A549 (cell line): ENCODE measurements at regions not wholly inside any gene's neighbourhood (a gene's known extent, or its start where the extent isn't known, plus 50 kb on each side); places are given as distances from the start of the nearest gene placed in this dataset.

Experiments
- ATAC-seq, 2 experiments: fragments of 200-7000 bp in 1 of 2; fragments of >200 bp in 1 of 2; cut with Nextera tagmentation in 1 of 2; cut with Tn5 transposase in 1 of 2; 3 replicates each; pipeline versions ENCODE4 v1.8.0 to v1.9.1; 2018 to 2020; ENCODE audit warnings: mild to moderate bottlenecking in 1 of 2, moderate library complexity in 1 of 2
- CTCF ChIA-PET: fragments of 300-600 bp; sonication (Branson Sonifier 250); formaldehyde crosslinking; extraction: SDS; loops from one replicate; lab custom pipeline; 2021; ENCODE audit warnings: antibody characterized with exemption, inconsistent platforms; lab: Yijun Ruan, JAX
- POLR2A ChIA-PET: fragments of 350-600 bp; formaldehyde crosslinking; extraction: SDS; loops from one replicate; lab custom pipeline; 2021; ENCODE audit warnings: antibody characterized with exemption, inconsistent platforms; lab: Yijun Ruan, JAX
- DNase-seq, 2 experiments: peaks; one replicate each; pipeline versions ENCODE4 v3.0.0 to v3.0.0-alpha.2; 2011 to 2016; ENCODE audit warnings: low read depth in 1 of 2, low spot score in 1 of 2
- FAIRE-seq: peaks from 2 replicates; lab custom pipeline; 2011; peaks lifted over from hg19 to GRCh38; lab: Jason Lieb, UNC
- H3K27ac ChIP-seq, 2 experiments: fragments of >200 bp; sonication (Bioruptor Twin); formaldehyde crosslinking; 3 replicates each; pipeline ENCODE4 v1.5.1; 2016 to 2017
- H3K4me1 ChIP-seq: fragments of >200 bp; sonication (Bioruptor Twin); formaldehyde crosslinking; 3 replicates; pipeline ENCODE4 v1.6.1; 2016
- H3K4me2 ChIP-seq: fragments of >200 bp; sonication (Bioruptor Twin); formaldehyde crosslinking; 3 replicates; pipeline ENCODE4 v1.6.1; 2016
- H3K4me3 ChIP-seq: fragments of >200 bp; sonication (Bioruptor Twin); formaldehyde crosslinking; 3 replicates; pipeline ENCODE4 v1.5.1; 2016
- H3K9me3 ChIP-seq: fragments of >200 bp; sonication (Bioruptor Twin); formaldehyde crosslinking; 3 replicates; pipeline ENCODE4 v1.6.1; 2016
- BCL3 ChIP-seq: fragments of >200 bp; sonication (Bioruptor Twin); formaldehyde crosslinking; IDR thresholded peaks from 3 replicates; pipeline ENCODE4 v1.6.1; 2016
- CBX2 ChIP-seq: fragments of 200-600 bp; sonication (generic); IDR thresholded peaks from 2 replicates; pipeline ENCODE4 v1.6.1; 2016; ENCODE audit warnings: low read depth, mild to moderate bottlenecking, borderline replicate concordance
- EHMT2 ChIP-seq: fragments of 200-600 bp; sonication (generic); IDR thresholded peaks from 2 replicates; pipeline ENCODE4 v1.6.1; 2016; ENCODE audit warnings: antibody characterized with exemption, low read depth, mild to moderate bottlenecking, moderate library complexity
- ELK1 ChIP-seq: fragments of 150-350 bp; IDR thresholded peaks from 2 replicates; pipeline ENCODE4 v1.6.1; 2014; ENCODE audit warnings: low read depth, mild to moderate bottlenecking, low read length
- EP300 ChIP-seq, 2 experiments: fragments of >200 bp; sonication (Bioruptor Twin); formaldehyde crosslinking; IDR thresholded peaks; 2 replicates in 1 of 2; 3 replicates in 1 of 2; pipeline ENCODE4 v1.6.1; 2016 to 2017
- ESRRA ChIP-seq: fragments of 150-350 bp; IDR thresholded peaks from 2 replicates; pipeline ENCODE4 v1.6.1; 2014; ENCODE audit warnings: mild to moderate bottlenecking, low read length, borderline replicate concordance
- FOSB ChIP-seq: fragments of 250-450 bp; sonication (Bioruptor Pico); IDR thresholded peaks from 2 replicates; pipeline ENCODE4 v1.5.0; 2020; ENCODE audit warnings: mild to moderate bottlenecking, moderate library complexity
- FOSL2 ChIP-seq, 2 experiments: fragments of 450-650 bp in 1 of 2; fragments of >200 bp in 1 of 2; sonication (Bioruptor Twin) in 1 of 2; formaldehyde crosslinking; IDR thresholded peaks; 2 replicates each; pipeline versions ENCODE4 v1.5.0 to v1.6.1; 2016 to 2020; ENCODE audit warnings: mild to moderate bottlenecking in 1 of 2, moderate library complexity in 1 of 2
- FOXS1 ChIP-seq: fragments of 250-450 bp; sonication (Bioruptor Pico); IDR thresholded peaks from 2 replicates; pipeline ENCODE4 v1.5.0; 2020; ENCODE audit warnings: mild to moderate bottlenecking, moderate library complexity
- GATA3 ChIP-seq: IDR thresholded peaks from 2 replicates; pipeline ENCODE4 v1.6.1; 2012; ENCODE audit warnings: borderline replicate concordance
- HOXB13 ChIP-seq: fragments of 250-450 bp; sonication (Bioruptor Pico); IDR thresholded peaks from 2 replicates; pipeline ENCODE4 v1.5.0; 2020; ENCODE audit warnings: low read depth, mild to moderate bottlenecking, moderate library complexity
- HOXB5 ChIP-seq: fragments of 250-450 bp; sonication (Bioruptor Pico); IDR thresholded peaks from 2 replicates; pipeline ENCODE4 v1.5.0; 2020; ENCODE audit warnings: mild to moderate bottlenecking, moderate library complexity
- JUN ChIP-seq, 2 experiments: fragments of >200 bp; sonication (Bioruptor Twin); formaldehyde crosslinking; IDR thresholded peaks; 2 replicates in 1 of 2; 3 replicates in 1 of 2; pipeline ENCODE4 v1.6.1; 2016 to 2017
- JUNB ChIP-seq: fragments of >200 bp; sonication (Bioruptor Twin); formaldehyde crosslinking; IDR thresholded peaks from 2 replicates; pipeline ENCODE4 v1.6.1; 2016
- KDM1A ChIP-seq: fragments of 200-600 bp; sonication (generic); IDR thresholded peaks from 2 replicates; pipeline ENCODE4 v1.6.1; 2016; ENCODE audit warnings: low read depth, mild to moderate bottlenecking
- MAFK ChIP-seq: fragments of 450-650 bp; IDR thresholded peaks from 2 replicates; pipeline ENCODE4 v1.6.1; 2014; ENCODE audit not compliant: partially characterized antibody
- MYC ChIP-seq: IDR thresholded peaks from 2 replicates; pipeline ENCODE4 v1.6.1; 2012; ENCODE audit warnings: mild to moderate bottlenecking, inconsistent platforms, low read length, improper control_type of control experiment, borderline replicate concordance
- NR3C1 ChIP-seq: fragments of >200 bp; sonication (Bioruptor Twin); formaldehyde crosslinking; IDR thresholded peaks from 3 replicates; pipeline ENCODE4 v1.6.1; 2017
- RCOR1 ChIP-seq: fragments of 150-350 bp; IDR thresholded peaks from 2 replicates; pipeline ENCODE4 v1.6.1; 2014; ENCODE audit warnings: antibody characterized with exemption, low read length, low read depth
- RNF2 ChIP-seq: fragments of 200-600 bp; sonication (generic); IDR thresholded peaks from 2 replicates; pipeline ENCODE4 v1.6.1; 2016; ENCODE audit warnings: low read depth, mild to moderate bottlenecking, antibody characterized with exemption, moderate library complexity, borderline replicate concordance
- ZC3H11A ChIP-seq: fragments of 450-650 bp; IDR thresholded peaks from 2 replicates; pipeline ENCODE4 v1.6.1; 2014; ENCODE audit warnings: antibody characterized with exemption, mild to moderate bottlenecking
- ZFP36 ChIP-seq: fragments of 450-650 bp; IDR thresholded peaks from 2 replicates; pipeline ENCODE4 v1.6.1; 2014; ENCODE audit warnings: borderline replicate concordance; ENCODE audit not compliant: partially characterized antibody
- WGBS: methylation state at CpG from one replicate; pipeline ENCODE4 v1.1.6; 2017; ENCODE audit errors: missing lambda C conversion rate; 5-methylcytosine and 5-hydroxymethylcytosine counted together
- TF ChIP-seq, protein P1 (sequence below): fragments of >200 bp; sonication (Bioruptor Twin); formaldehyde crosslinking; IDR thresholded peaks from 2 replicates; pipeline ENCODE4 v1.6.1; 2016

DNA sequence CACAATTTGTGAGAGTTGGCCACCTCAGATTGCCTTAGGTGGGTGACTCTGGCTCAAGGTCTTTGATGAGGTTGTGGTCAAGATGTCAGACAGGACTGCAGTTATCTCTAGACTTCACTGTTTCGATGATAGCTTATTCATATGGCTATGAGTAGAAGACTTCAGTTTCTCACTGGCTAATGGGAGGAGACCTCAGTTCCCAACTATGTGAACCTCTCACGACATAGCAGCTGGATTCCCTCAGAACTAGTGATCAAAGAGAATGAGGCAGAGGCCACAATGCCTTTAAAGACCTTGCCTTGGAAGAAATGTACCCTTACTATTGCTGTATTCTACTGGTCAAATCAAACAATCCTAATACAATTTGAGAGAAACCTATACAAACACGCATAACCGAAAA, 607.5 kb upstream of the ROBO2 start:
- ATAC-seq (no peak), DNase-seq (no peak), FAIRE-seq (no peak)
- Histone ChIP-seq H3K4me3 (no peak overlapping the region), H3K4me2 (no peak overlapping the region), H3K4me1 (no peaks in the 10 kb centered on the region), H3K9me3 (no peaks in the 10 kb centered on the region), H3K27ac (no peak overlapping the region)
- ChIA-PET CTCF (no interaction called here), POLR2A (no interaction called here)
- 4% methylated on average over 4 of the region's 4 CpGs for WGBS
- no peak for TF ChIP-seq GATA3
- no peak for TF ChIP-seq MAFK
- TF ChIP-seq RCOR1 = no peak
- TF ChIP-seq JUNB = no peak
- TF ChIP-seq MYC = no peak
- no peak for TF ChIP-seq FOXS1 (CRISPR knock-in tag)
- TF ChIP-seq ZC3H11A = no peak
- no peak for TF ChIP-seq FOSL2 (IDR thresholded peaks at IDR 0.05)
- TF ChIP-seq FOSL2 (CRISPR knock-in tag; IDR thresholded peaks at IDR 0.05) = no peak
- no peak for TF ChIP-seq HOXB13 (CRISPR knock-in tag)
- TF ChIP-seq JUN (IDR thresholded peaks at IDR 0.05) = no peak
- no peak for TF ChIP-seq NR3C1
- no peak for TF ChIP-seq EHMT2
- TF ChIP-seq ESRRA = no peak
- no peak for TF ChIP-seq ZFP36
- no peak for TF ChIP-seq BCL3
- TF ChIP-seq RNF2 = no peak
- no peak for TF ChIP-seq EP300 (IDR thresholded peaks at IDR 0.05)
- no peak for TF ChIP-seq KDM1A

DNA sequence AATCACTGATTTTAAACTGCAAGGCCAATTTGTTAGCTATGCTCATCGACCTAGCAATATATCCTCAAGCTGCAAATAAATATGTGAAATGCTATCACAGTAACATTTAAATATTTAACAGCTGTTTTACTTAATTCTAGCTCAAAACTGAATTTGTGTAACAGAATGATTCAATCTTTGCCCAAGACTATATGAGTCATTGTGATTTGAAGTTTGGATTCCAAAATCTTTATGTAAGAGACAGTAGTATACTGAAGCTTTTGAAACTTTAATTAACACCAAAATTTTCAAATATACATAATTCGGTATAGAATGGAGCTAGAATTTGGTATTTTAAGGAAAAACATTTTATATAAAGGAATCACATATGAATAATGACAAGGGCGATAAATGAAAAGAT, 603.0 kb upstream of the ROBO2 start:
- 3% methylated on average over 3 of the region's 3 CpGs for WGBS
- Histone ChIP-seq H3K9me3 (no peaks in the 10 kb centered on the region), H3K4me3 (no peak overlapping the region)
- ATAC-seq = no peak
- POLR2A ChIA-PET = no interaction called here
- no peak for TF ChIP-seq ELK1
- no peak for TF ChIP-seq MAFK
- TF ChIP-seq BCL3 = no peak
- no peak for TF ChIP-seq HOXB5
- TF ChIP-seq, protein P1, sequence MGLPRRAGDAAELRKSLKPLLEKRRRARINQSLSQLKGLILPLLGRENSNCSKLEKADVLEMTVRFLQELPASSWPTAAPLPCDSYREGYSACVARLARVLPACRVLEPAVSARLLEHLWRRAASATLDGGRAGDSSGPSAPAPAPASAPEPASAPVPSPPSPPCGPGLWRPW = no peak
- TF ChIP-seq CBX2 = no peak
- no peak for TF ChIP-seq FOSB
- no peak for TF ChIP-seq NR3C1
- TF ChIP-seq, all 56 proteins: peak for 0
- Histone ChIP-seq H3K4me1 (no peaks in the 10 kb centered on the region), H3K27ac (no peak overlapping the region), H3K4me2 (no peak overlapping the region)
- no peak for DNase-seq
- FAIRE-seq = no peak
- CTCF ChIA-PET = interaction anchor here (0.6 kb wide), 1 partner anchor 43 kb away, joined by 3 read pairs; no protein-coding TSS in a partner anchor
